CD4-positive, alpha-beta T cell treated with Interleukin-17A for 4 hours (primary cell): ENCODE measurements at regions not wholly inside any gene's neighbourhood (a gene's known extent, or its start where the extent isn't known, plus 50 kb on each side); places are given as distances from the start of the nearest gene placed in this dataset.
"Not testable (repeated sequence)": the region's sequence is repeated elsewhere in the genome, so short reads cannot be mapped to it uniquely, and the experiment has no call there.

Experiments used
- DNase-seq: peaks from one replicate; pipeline ENCODE4 v3.0.0-alpha.2; 2020; ENCODE audit warnings: mixed read lengths

DNA sequence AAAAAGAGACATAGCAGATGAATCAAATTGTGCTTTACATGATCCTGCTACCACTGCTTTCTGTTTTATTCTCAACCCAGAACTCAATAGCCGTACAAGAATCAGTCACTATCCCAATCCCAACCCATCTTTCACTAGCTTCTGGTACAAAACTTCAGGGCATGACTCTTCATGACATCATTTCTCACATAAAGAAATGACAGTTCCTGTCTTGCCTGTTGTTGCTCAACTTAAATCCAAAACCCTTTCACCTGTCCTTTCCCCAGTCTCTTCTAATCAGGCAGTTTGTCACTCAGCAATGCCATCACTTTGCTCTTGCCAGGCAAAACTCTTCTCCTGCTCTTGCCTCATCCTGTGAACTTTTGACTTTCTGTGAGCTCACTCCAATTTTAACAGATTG is 962.8 kb downstream of the GALC start:
- DNase-seq: no peak

DNA sequence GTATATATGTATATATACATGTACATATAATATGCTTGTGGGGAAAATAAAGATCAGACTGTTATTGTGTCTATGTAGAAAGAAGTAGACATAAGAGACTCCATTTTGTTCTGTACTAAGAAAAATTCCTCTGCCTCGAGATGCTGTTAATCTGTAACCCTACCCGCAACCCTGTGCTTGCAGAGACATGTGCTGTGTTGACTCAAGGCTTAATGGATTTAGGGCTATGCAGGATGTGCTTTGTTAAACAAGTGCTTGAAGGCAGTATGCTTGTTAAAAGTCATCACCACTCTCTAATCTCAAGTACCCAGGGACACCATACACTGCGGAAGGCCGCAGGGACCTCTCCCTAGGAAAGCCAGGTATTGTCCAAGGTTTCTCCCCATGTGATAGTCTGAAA is 972.9 kb downstream of the GALC start:
- DNase-seq: not testable (repeated sequence)

DNA sequence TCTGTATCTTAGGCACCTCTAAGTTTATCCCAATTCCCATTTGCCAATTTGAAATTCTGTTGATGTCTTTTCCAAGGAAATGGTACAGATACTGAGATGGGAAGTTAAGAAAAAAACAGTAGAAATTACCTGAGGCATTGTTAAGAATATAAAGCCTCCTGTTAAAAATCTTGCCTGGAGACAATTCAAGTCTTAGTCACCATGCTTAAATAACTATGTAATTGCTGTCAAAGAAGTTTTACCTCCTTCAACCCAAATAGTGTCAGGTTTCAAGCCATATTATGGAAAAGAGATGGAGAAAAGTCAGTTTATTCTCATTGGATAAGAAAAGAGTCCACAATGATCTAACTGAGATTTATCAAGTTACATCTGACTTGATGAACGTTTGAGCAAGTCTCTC is 974.7 kb downstream of the GALC start:
- no peak for DNase-seq

DNA sequence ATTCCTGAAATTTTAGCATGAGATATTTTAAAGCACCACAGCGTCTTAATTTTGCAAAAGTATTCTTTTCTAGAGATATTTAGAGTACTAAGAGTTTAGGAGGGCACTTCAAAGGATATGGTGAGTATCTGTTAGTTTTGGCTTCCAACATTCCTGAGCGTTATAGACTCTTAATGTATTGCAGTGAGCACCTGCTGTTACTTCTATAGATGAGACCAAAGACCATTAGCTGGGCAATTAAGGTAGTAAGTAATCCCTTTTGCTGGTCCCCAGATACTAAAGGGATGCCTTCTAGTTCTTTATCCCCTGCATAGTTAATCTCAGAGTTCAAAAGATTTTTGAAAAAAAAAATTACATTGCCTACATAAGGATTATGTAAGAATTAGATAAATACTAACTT is 975.6 kb downstream of the GALC start:
- no peak for DNase-seq

DNA sequence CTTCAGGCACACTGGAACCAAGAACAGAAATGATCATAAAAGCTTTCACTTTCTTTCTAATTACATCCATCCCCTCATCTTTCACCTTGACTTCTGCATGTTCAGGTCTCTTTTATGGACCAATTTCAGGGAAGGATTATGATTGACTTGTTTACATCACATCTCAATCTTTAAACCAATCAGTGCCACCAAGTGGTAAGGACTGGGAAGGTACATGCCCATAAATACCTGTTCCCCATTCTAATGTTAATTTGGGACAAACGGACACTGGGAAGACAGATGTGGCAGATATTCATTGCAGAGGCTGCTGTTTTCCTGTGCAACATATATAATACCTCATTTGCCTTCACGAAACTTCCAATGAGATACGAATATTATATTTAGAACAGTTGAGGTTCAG is 978.1 kb downstream of the GALC start:
- no peak for DNase-seq

DNA sequence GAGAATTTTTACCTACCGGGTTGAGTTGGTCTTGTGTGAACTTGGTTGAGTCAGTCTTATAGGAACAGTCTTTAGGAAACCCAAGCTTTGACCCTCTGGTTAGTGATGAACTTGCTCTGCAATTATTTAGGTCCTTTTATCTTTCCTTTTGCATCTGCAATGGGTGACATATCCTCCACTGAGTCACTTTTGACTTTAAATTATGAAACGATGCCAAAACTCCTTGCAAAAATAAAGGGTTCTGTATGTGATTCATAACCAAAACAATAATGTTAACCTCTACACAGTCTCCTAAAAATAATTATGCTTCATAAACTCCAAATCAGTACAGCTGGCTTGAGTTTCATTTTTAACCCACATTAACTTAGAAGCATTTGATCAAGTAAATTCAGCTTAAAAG is 979.4 kb downstream of the GALC start:
- DNase-seq: no peak

DNA sequence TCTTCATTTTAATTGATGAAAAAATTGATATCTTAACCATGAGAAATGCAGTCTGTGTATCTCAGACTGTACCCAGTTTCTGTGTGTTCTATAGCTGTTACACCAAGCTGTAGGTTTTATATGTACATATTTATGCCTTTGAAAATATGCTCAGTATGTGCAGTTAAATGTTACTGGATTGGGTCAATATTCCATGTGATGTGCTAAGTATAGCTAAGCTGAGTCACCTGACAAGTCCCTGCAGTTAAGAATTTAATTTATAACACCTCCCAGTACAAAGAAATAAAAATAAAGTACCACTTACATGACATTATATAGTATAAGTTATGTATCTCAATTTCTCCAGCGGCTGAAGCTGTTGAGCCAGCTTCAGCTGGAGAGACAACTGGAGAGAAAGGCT is 984.0 kb downstream of the GALC start:
- no peak for DNase-seq

DNA sequence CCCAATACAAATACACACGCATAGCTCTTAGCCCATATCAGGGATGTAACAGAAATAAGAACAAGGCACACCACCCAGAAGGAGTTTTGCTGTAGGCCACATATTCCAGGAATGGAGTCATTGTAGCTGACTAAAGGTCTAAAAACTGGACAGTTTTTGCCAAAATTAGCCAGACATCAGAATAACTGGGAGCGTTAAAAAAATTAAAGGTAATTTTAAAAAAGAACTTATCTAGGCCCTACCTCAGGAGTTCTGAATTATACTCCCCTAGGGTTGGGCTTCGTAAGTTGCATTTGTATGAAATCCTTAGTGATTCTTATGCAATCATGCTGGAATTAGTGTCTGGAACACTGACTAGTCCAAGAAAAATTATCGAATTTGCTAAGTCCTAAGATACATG is 987.7 kb downstream of the GALC start:
- no peak for DNase-seq

DNA sequence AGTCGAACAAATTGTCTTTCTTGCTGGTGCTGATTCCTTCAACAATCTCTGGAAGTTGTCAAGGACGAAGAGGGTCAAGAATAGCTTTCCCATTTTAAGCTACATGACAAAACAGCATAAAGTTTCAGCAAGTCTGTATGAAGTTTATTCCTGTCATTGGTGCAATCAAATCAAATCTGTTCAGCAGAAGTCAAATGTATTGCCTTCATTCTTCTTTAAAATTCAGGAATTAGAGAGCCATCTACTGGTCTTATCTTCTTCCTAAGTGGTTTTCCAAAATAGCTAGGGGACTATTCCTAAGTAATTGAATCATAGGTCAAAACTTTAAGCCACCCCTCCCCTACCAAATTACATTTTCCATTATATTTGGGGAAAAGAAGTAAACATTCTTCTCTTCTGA is 990.2 kb downstream of the GALC start:
- no peak for DNase-seq

DNA sequence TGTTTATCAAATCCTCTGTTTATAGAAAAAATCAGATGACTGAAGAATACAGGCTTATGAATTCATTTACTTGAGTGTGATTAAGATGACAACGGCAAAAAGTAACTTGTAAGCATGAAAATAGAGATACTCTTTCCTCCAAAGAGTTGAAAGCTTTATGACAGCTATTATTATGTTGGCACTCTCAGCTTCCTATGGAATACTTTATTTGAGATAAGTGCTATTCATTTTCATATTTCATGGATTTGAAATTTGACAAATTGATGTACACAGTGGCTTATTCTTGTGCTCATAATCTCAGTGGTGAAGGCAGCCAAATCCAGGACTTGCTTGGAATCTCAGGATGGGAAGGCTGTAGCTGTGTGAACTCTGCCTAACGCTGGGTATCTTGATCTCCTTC is 991.6 kb downstream of the GALC start:
- no peak for DNase-seq

DNA sequence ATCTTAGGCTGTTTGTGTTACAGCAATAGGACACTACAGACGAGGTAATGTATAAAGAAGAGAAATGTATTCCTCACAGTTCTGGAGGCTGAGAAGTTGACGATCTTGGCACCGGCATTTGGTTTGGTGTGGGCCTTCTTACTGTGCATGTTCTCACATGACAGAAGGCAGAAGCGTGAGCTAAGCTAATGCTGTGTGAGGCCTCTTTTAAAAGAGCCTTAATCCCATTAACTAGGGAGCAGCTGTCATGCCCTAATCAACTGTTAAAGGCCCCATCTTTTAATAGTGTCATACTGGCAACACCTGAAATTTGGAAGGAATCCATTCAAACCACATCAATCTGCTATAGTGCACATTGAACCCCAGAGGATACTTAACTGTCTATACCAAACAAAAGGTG is 992.9 kb downstream of the GALC start:
- no peak for DNase-seq

DNA sequence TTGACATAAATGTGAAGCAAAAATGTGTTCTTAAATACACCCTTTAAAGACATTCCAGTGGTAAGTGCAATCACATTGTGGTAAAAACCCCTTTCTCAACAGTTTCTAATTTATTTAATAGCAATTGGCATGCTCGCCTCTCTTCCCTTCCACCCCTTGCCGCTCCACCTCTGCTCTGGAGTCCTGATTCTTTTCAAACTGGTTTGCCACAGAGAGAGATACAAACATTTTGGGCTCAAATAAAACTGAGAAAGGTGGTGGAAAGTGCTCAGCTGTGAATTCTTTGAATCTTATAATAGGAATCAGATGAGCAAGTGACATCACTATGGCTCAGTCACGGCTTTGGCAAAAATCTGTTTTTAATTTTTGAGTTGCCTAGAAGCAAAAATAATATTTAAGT is 993.9 kb downstream of the GALC start:
- DNase-seq: no peak

DNA sequence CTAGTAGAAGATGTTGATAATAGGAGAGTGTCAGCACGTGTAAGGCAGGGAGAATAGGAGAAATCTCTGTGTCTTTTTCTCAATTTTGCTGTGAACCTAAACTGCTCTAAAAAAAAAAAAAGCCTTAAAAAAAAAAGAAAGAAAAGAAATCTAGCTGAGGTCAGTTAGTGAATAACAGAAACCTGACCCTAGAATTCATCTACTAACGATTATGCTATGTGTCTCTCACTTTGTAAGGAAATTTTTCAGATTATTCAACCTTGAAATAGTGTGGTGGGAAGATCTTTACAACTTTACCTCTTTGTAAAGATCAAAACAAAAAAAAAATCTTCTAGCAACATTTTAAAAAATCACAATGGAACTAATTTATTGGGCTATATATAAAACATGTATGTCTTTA is 995.7 kb downstream of the GALC start:
- DNase-seq: no peak

DNA sequence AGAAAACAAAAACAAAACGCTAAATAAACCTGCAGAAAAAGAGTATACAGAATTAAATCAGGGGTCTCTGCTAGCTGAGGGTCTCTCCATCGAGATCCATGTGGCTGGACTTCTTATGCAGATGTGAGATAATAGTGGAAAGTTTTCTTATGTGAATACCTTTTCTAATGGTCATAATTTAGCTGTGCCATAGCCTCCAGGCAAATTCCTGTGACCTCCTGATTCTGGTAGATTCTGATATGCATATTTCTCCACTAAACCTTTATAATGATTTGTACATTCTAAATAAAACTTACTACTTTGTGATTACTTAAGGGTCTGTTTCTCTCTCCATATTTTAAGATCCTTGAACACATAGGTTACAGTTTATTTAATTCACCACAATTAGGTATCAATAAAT is 1002.6 kb downstream of the GALC start:
- no peak for DNase-seq

DNA sequence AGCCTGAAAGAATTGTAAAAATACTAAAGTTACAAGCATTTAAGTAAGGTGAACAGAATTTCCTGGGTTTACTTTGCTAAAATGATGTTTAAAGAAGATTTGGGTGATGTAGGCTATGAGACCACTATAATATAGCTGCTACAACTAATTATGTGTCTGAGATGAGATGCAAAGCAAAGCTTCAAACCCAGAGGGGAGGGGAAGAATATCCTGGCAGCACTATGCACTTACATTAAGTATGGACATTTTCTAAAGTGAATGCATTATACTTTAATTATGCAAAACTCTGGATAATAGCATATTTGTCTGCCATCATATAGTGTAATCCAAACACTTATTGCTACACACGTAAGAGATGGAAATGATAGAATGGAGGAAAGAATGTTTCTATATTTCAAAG is 1003.7 kb downstream of the GALC start:
- no peak for DNase-seq

DNA sequence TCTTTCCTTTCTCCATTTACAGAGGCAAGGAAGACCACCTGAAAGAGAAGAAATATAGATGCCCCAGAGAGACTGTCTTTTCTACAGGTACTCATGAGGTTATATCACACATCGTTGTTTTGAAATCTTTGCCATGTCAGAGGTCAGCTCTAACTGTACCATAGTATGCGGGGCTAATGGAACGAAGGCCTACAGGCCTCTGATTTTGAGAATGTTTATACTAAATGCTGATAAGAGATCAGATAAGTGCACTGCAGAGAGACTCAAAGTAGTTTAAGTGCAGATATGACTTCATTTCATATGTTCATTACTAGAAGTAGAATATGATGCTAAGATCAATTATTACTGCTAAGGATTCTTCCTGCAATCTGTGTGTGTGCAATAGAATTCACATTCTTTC is 1005.0 kb downstream of the GALC start:
- DNase-seq: no peak

DNA sequence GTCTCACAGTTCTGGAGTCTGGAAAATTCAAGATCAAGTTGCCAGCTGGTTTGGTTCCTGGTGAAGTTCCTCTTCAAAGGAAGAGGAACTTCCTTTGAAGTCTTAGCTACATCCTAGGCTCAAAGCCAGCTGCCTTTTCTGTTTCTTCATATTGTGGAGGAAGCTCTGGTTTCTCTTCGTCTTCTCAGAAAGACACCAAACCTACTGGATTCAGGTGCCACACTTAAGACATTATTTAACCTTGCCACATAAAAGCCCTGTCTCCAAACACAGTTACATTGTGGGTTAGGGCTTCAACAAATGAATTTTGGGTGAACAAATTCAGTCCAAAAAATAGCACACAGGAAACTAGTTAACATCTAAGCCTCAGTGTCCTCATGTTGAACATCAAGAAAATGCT is 1019.8 kb downstream of the GALC start:
- DNase-seq: no peak

DNA sequence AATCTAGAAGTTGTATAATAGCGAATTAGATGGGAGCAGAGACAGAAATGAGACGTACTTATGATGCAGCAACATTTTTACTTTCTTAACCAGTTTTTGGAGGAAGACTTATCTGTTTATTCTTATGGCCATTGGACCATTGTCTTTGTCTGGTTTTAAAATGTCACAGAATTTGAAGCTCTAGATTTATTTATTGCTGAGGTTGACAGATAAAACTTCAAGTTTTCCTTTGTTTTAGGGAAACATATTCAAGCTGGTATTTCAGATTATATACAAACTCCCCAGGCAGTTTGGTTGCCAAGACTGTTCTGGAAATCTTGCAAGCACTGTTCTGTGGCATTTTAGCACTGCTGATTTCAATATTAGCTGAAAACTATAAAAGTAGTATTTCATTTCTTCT is 1021.7 kb downstream of the GALC start:
- no peak for DNase-seq

DNA sequence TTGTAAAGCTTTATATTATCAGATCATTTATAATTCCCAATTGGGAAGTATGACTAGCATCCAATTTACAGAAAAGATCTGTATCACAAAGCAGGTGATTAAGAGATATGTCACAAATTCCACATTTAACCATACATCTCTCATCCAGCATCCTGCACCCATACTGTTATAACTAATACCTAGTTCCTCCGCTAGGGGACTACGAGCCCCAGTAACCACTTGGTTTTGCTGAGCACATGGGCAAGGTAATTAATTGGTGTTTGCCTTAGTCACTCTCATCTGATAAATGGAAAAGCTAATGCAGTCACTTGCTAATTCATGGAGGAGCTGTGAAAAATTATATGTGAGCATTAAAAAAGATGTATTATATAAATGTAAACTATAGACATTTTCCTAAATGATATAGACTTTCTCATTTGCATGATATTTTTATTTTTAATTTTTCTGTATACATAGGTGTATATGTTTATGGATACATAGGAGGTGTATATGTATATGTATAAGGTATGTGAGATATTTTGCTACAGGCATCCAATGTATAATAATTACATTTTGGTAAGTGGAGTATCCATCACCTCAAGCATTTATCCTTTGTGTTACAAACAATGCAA is 1031.8 kb downstream of the GALC start:
- DNase-seq: no peak

DNA sequence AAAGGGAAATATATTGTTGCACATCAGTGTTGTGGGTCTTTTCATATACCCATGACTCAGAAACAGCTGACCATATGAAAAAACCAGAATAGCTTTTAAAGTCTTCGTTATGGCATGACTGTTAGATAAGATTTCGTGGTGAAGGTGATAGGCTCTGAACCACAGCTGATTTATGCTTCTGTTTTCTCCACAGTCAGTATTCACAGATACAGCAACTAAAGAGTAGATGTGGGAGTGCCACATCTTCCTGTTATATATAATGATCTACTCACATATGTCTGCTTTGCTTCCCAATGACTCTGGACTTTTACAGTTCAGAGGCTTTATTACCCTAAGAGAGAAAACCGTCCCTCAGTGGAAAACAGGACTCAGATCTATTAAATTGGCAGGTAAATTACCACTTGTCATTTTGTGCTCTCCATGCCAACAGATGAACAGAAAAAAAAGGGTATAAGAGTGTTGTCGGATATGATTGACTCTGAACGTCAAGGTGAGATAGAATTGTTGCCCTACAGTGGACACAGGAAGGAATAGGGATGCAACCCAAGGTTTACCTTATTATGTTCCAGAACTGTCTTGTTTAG is 1037.1 kb downstream of the GALC start:
- DNase-seq: no peak

DNA sequence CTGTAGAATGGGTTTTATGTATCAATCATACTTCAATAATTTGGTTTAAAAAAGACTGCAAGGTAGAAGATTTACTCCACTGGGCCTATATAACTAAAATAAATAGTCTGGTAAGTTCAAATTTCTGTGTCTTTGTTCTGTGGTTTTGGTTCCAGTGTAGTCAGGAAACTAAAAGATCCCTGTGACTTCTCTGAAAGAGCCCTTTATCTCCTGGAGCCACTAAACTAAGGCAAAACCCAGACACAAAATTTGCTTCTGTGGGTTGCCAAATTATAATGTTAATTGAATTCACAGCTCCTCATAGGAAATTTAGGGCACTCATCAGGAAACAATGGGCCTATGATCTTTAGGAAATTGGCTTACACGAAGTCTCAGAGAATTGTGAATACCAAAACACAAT is 1038.4 kb downstream of the GALC start:
- no peak for DNase-seq

DNA sequence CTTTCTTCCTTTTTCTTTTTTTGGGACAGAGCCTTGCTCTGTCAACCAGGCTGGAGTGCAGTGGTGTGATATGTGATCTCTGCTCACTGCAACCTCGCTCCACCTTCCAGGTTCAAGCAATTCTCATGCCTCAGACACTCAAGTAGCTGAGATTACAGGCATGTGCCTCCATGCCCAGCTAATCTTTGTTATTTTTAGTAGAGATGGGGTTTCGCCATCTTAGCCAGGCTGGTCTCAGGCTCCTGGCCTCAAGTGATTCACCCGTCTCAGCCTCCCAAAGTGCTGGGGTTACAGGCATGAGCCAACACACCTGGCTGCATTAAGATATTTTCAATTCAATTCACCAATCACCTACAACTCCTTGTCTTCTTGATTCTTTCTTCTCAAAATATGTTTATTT is 1046.5 kb downstream of the GALC start:
- DNase-seq: no peak

DNA sequence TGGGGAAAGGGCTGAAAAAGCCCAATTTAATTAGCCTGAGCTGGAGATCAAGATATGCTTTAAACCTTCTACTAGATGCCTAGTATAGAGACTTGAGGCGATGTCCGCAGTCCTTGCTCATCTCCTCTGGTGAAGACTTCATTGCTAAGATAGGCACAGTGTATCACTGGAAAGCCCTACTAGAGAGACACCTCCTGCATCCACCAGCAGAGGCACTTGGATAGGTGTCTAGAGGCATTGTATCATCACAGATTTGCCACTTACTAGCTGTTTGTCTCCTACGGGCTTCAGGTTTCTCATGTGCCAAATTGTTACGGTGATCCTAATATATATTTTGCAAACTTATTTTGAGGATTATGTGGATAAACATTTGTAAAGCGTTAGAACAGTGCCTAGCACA is 1048.5 kb downstream of the GALC start:
- no peak for DNase-seq

DNA sequence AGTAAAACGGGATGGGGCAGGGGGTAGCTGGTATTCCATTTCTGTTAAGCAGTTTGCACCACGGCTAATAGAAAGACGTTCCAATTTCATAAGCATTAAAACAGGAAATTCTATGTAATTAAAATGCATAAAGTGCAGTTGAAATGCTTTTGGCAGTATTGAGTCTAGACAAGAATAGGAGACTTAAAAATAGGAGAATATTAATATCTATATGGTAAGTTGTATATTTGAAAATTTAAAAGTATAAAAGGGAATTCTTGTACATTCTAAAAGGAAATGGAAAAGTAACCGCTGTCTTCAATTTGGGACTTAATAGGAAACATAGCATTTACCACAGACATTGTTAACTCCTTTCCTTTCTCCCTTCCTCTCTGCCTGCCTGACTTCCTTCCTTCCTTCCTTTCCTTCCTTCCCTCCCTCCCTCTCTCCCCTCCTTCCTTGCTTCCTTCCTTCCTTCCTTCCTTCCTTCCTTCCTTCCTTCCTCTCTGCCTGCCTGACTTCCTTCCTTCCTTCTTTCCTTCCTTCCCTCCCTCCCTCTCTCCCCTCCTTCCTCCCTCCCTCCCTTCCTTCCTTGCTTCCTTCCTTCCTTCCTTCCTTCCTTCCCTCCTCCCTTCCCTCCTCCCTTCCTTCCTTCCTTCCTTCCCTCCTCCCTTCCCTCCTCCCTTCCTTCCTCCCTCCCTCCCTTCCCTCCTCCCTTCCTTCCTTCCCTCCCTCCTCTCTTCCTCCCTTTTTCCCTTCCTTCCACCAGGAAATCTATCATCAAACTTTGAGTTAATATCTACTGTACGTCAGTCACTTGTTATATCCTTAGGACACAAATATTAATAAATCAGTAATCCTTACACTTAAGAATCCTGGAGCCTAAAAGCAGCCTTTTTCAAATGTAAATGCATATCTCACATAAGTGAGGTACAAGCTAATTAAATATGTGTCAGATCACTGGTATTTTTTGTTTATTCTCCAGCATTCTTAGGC is 1049.3 kb downstream of the GALC start:
- no peak for DNase-seq
